Inflammatory macrophage treated with lipopolysaccharide for 4 hours (primary cell): ENCODE measurements at regions not wholly inside any gene's neighbourhood (a gene's known extent, or its start where the extent isn't known, plus 50 kb on each side); places are given as distances from the start of the nearest gene placed in this dataset.
"Not testable (repeated sequence)": the region's sequence is repeated elsewhere in the genome, so short reads cannot be mapped to it uniquely, and the experiment has no call there.

Source experiments
- DNase-seq: peaks from one replicate; pipeline ENCODE4 v3.0.0-alpha.2; 2020

GRCh38 chr4:114383721-114384120 lies 214.9 kb upstream of the UGT8 start:
- no peak for DNase-seq

DNA sequence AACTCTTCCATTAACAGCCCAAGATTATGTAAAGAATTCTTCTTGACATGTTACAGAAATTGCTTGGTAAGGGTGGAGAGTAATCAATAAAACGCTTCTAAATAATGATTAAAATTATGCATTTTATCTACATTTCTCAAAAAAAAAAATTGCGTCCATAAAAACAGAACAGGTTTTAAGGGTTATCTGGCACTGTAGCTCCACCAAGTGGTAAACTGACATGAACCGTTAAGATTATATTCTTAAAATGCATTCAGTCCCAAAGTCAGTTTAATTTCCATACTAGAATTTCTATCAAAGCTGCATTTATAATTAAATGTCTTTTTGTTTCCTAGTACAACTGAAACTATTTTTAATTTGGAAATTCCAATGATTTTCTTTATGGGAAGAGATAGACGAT lies 214.0 kb upstream of the UGT8 start:
- peak; percentile 11 for DNase-seq

GRCh38 chr4:114385195-114385985 lies 213.2 kb upstream of the UGT8 start:
- DNase-seq, result no peak

- peak; percentile 18 for DNase-seq
These were observed 211.9 kb upstream of the UGT8 start for GRCh38 chr4:114386637-114387233.

DNA sequence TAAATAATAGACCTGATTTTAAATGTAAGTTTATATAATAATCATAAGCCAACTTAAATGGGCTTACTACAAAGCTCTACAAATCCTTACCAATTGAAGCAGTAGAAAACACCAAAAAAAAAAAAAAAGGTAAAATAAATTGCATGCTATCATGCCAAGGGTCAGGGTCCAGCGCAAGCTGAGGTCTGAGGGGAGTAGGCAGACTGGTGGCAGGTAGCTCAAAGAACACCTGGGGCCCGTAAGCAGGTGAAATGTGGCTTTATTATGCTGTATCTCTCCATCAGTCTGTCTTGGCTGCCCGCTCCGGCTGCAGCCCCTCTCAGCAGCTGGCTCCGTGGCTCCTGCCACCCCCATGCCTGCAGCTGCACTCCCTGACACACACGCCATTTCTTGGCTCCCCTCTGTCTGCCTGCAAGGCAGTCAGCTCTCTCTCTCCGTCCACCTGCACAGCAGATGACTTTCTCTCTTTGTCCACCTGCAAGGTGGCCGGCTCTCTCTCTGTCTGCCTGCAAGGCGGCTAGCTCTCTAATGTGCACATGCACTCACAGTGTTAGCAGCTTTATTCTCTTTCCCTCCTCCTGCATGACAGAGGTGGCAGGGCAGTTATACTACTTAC lies 209.4 kb upstream of the UGT8 start:
- no peak for DNase-seq

- no peak for DNase-seq
These were observed 205.1 kb upstream of the UGT8 start for GRCh38 chr4:114393295-114394038.

- DNase-seq, result no peak
These were observed 201.8 kb upstream of the UGT8 start for GRCh38 chr4:114396808-114397207.

DNA sequence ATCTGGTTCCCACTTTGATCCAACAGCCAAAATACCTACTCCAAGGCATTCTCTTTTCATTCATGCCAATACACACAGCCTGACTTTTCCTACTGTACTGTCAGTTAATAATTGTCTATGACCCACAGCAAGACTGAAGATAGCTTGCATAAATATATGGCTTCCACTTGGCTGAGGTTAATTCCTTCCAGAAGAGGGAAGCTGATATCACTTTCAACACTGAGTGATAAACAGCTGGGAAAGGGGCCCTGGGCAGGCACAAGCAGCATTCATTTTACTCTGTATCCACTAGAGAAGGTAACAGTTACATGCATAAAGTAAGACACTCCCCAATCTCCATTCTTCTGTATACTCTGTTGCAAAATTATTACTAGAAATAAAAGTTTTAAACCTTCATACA lies 200.2 kb upstream of the UGT8 start:
- DNase-seq, result no peak

GRCh38 chr4:114399105-114399504 lies 199.5 kb upstream of the UGT8 start:
- DNase-seq, result no peak

GRCh38 chr4:114400531-114400930 lies 198.1 kb upstream of the UGT8 start:
- DNase-seq, result no peak

- DNase-seq, result no peak
These were observed 197.1 kb upstream of the UGT8 start for GRCh38 chr4:114401483-114401882.

DNA sequence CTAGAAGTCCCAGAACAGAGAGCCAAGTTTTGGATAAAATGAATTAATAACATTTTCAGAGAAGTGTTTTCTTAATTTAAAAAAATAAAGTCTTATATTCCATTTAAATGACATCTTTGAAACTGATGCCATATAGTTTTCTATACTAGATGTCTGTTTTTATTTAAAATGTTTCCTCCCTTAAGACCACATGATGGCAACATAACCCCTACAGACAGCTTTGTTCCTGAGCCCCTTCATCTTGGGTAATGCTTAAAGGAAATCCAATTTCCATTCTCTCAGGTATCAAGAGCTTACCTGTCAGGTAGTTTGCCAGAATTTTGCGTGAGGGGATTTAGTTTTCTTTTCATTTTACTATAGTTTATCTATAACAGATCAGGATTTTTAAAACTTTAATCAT lies 181.4 kb upstream of the UGT8 start:
- no peak for DNase-seq

DNA sequence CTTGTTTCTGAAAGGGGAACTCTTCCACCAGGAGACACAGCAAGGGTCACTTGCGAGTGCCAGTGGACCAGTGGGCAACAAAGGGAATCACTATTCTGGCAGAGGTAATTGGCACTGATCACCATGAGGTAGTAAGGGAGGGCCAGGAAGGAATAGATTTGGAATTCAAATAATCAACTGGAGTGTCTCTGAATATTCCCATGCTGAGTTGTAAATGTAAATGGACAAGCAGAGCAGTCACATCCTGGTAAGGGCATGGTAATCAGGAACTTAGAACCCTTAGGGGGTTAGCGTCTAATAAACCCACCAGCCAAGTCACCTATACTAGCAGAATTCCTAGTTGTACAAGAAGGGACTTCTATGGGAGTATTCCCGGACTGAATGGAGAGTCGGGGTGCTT lies 178.5 kb upstream of the UGT8 start:
- DNase-seq, result no peak

DNA sequence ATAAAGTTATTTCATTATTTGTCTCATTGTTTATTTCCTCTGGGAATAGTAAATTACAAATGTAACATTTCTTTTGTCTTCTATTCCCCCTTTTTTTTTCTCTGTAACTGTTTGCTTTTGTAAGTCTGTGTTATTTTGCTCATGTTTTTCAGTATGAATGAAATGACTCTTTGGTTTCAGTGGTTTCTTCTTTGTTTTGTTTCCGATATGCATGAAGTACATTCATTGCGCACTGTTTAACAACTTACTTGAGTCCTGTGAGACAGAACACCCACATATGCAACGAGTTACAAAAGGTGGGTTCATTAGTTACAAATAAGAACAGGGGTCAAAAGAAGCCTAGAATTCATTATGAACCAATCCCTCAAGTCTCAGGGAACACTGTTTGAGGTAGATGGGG lies 175.0 kb upstream of the UGT8 start:
- no peak for DNase-seq

GRCh38 chr4:114435116-114435515 lies 163.5 kb upstream of the UGT8 start:
- no peak for DNase-seq

DNA sequence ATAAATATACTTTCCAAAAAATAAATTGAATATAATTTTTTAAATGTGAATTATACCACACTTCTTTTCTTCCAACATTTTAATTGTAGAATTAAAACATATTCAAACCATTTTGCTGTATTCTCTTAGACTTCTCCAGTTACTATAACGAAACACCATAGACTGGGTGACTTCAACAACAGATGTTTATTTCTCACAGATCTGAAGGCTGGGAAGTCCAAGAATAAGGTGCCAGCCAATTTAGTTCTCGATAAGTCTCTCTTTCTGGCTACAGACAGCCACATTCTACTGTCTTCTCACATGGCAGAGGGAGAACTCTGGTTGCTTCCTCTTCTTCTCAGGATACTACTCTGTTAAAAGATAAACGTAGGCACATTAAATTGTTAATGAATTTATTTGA lies 155.8 kb upstream of the UGT8 start:
- DNase-seq, result no peak

- DNase-seq, result no peak
These were observed 154.4 kb upstream of the UGT8 start for GRCh38 chr4:114444211-114444610.

GRCh38 chr4:114447963-114448516 lies 150.6 kb upstream of the UGT8 start:
- DNase-seq, result not testable (repeated sequence)

GRCh38 chr4:114458728-114459127 lies 139.9 kb upstream of the UGT8 start:
- DNase-seq, result no peak

GRCh38 chr4:114464726-114465272 lies 133.8 kb upstream of the UGT8 start:
- DNase-seq, result no peak

DNA sequence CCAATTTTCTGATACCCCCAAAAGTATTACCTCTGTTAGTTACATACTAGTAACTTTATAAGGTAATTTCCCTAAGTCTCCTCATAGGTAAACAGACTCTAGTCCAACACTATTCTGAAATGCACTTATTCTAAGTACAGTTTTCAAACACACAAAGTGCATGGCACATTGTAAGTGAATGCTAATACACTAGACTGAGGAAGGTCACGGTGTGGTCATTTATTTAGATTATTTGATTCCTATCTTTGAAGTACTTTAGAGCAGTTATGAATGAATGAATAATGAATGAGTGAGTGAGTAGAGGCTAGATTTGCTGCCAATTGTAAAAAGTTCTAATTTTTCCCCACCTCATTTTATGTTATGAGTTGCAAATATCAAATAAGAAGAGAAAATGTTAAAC lies 132.8 kb upstream of the UGT8 start:
- DNase-seq, result no peak

DNA sequence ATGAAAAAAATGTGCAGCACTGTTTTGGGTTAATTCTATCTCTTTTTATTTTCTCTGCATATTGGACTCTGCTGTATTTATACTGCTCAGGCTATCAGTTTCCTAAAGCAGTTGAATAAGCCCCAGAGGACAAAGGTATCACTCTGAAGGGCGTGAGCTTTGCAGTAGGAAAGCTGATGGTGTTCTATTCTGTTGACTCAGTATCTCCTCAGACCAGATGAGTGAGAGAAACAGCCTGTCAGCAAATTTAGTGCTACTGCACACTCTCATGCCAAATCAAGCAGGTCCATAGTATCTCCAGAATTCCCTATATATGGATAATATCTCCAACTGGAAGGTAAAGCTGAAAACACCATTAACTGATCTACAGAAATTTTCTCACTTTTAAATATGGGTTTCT lies 132.3 kb upstream of the UGT8 start:
- DNase-seq, result no peak
